Central memory CD4-positive, alpha-beta T cell (primary cell): ENCODE measurements at regions not wholly inside any gene's neighbourhood (a gene's known extent, or its start where the extent isn't known, plus 50 kb on each side); places are given as distances from the start of the nearest gene placed in this dataset.
"Not testable (repeated sequence)": the region's sequence is repeated elsewhere in the genome, so short reads cannot be mapped to it uniquely, and the experiment has no call there.

Experiments
- DNase-seq: peaks from one replicate; pipeline ENCODE4 v3.0.0; 2022

- not testable (repeated sequence) for DNase-seq
These were observed 51.0 kb downstream of the NPIPB11 start for GRCh38 chr16:29355339-29356059.

DNA sequence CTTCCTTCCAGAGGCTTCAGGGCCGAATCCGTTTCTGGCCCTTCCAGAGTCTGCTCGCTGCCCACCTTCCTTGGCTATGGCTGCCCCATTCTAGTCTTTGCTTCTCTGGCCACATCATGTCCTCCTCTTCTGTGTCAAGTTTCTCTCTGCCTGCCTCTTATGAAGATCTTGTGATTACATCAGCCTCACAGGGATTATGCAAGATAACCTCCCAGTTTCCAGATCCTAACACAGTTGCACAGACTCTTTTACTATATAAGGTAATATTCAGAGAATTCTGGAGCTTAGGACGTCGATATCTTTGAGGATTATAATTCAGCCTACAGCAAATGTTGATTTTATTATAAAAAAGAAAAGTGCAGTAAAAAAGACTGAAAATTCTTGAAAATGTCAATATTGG is 52.1 kb downstream of the NPIPB11 start:
- DNase-seq: not testable (repeated sequence)

GRCh38 chr16:29352617-29352999 is 53.9 kb downstream of the NPIPB11 start:
- DNase-seq: not testable (repeated sequence)

DNA sequence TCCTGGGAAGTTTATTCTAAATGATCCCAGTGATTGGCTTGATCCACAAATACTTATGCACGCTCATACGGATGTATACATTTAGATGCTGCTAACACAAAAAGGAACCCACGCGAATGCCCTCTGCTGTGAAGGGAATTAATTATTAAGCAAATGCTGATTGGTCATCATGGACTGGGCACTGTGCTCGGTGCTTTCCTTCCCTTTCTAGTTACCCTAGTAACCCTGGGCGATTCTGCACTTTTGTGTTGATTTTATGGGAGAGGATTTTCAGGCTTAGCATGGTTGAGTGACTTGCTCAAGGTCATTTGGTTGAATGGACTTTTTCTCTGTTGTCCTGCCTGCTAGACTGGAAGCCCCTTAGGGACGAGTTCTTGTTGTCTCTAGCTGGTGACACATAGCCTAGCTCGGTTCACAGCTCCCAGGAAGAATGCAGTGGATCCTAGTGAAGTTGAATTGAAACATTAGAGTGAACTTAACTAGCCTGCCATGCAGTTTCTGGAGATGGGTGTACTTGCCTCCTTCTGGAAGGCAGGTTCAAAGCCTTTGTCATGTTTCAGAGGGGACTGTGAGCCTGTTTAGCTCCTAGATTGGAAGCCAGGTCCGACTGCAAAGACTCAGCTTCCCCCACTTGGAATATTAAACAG is 54.4 kb downstream of the NPIPB11 start:
- not testable (repeated sequence) for DNase-seq

GRCh38 chr16:29351271-29351969 is 55.1 kb downstream of the NPIPB11 start:
- DNase-seq: not testable (repeated sequence)

GRCh38 chr16:29349966-29350365 is 56.5 kb downstream of the NPIPB11 start:
- DNase-seq: not testable (repeated sequence)

DNA sequence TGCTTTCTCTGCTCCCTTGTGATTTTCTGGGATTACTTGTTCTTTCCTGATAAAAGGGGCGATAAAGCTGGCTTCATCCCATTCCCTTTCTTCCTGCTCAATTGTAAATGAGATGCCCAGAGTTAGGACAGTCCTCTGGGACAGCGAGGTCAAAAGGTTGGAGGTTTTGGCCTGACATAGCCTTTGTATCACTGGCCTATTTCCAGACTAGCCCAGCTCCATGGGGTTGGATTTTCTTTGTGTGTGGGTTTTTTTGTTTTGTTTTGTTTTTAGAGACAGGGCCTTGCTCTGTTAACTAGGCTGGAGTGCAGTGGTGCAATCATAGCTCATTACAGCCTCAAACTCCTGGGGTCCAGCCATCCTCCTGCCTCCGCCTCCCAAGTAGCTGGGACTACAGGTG is 57.8 kb downstream of the NPIPB11 start:
- DNase-seq: not testable (repeated sequence)

DNA sequence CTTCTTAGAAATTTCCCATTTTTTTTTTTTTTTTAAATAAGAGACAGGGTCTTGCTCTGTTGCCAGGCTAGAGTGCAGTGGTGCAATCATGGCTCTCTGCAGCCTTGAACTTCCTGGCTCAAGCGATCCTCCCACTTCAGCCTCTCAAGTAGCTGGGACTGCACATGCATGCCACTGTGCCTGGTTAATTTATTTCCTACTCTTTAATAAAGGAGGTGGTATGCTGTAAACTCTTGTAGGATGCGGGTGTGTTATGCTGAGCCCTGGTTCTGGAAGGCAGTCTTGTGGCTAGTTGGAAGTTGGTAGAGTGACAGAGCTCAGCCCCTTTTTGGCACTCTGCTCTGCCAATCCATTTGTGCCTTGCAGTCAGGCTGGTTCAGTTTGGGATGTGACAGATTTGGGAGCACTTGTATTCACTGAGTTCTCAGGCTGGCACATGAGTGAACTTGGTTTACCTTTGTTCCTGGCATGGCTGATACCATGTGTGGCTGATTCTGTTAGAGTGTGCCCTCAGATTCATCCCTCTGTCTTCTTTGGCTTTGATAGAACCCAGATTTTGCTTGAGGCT is 58.3 kb downstream of the NPIPB11 start:
- DNase-seq: not testable (repeated sequence)

- not testable (repeated sequence) for DNase-seq
These were observed 59.5 kb downstream of the NPIPB11 start for GRCh38 chr16:29346796-29347580.

DNA sequence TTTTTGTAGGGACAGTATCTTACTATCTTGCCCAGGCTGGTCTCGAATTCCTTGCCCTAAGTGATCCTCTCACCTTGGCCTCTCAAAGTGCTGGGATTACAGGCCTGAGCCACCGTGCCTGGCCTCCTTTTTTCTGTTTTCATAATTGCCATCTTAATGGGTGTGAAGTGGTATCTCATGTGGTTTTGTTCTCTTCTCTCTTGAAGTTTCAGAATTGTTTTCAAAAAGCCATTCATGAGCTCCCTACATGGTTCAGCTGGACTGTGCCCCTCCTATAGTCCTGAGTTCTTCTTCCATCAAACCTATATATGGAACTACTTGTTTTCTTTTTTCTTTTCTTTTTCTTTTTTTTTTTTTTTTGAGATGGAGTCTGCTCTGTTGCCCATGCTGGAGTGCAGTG is 60.3 kb downstream of the NPIPB11 start:
- not testable (repeated sequence) for DNase-seq

- not testable (repeated sequence) for DNase-seq
These were observed 63.6 kb downstream of the NPIPB11 start for GRCh38 chr16:29342937-29343336.

GRCh38 chr16:29340779-29341438 is 65.6 kb downstream of the NPIPB11 start:
- not testable (repeated sequence) for DNase-seq

DNA sequence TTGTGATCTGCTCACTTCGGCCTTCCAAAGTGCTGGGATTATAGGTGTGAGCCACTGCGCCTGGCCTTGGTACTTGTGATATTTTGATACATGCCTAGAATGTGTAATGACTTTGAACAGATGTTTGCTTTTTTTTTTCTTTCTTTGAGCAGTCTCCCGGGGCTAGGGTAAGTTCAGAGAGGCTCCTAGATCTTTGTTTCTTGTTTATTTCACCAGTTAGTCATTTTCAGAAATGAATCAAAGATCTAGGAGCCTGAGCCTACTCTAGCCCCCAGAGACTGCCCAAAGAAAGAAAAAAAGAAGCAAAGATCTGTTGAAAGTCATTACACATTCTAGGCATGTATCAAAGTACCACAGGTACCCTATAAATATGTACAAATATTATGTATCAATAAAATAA is 66.3 kb downstream of the NPIPB11 start:
- not testable (repeated sequence) for DNase-seq

- not testable (repeated sequence) for DNase-seq
These were observed 67.5 kb downstream of the NPIPB11 start for GRCh38 chr16:29338821-29339700.

DNA sequence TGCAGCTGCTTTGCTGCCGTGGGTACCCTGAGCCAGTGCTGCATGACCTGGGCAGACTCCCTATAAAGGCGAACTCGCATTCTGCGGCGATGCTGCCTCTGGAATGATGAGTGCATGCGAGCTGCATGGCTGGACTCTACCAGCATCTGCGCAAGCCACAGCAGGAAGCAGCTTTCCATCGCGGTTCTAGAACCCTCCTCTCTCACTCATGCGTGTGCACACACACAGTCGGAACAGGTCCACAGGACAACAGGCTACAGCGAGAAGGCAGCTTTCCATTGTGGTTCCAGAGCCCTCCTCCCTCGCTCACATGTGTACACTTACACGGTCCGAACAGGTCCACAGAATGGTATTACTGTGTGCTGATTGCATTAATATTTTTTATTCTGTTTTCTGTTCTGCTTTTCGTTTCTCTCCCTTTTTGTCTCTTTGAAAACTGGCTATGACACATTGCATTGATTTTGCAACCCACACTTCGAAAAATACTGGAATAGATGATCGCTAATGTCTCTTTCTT is 69.1 kb downstream of the NPIPB11 start:
- not testable (repeated sequence) for DNase-seq

DNA sequence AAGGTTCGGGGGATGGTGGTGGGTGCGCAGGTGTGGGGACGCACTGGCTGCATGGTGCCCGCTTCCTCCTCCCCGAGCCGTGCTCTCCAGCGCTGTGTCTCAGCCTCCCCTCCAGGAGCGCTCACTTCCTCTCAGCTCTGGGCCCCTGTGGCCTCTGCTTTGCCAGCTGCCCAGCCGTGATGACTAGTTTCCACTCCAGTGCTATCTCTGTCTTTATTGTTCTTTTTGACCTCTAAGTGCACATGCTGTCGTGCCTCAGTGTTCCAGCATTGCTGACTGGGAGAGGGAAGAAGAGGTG is 71.0 kb downstream of the NPIPB11 start:
- not testable (repeated sequence) for DNase-seq

DNA sequence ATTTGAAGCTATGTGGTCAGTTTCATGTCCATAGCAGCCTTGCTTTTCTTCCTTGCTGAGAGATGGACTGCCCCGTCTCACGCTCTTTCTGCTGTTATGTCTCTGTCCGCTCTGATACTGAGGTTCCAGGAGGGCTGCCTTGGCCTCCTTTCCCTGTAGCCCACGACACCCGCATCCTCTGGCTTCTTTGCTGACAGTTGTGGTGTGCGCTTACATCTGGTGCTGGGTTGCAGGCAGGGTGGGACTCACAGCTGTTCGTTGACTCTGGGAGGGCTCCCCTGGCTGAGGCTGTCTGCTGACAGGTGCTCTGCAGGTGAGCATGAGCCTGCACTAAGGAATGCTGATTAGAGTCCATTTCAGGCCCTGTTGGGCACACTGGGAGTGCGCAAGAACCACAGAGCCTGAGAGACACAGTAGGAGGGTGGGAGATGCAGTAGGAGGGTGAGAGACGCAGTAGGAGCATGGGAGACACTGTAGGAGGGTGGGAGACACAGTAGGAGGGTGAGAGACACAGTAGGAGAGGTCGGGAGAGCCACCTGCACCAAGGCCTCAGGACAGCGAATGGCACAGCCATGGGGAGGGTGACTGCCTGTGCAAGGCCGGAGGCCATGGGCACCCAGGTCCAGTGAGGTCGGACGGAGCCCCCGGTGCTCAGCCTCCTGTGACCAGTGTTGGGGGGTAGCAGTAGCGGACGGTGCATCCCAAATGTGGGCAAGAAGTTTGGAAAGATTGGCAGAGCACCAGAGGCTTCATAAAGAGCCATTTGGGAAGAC is 71.5 kb downstream of the NPIPB11 start:
- DNase-seq: not testable (repeated sequence)

DNA sequence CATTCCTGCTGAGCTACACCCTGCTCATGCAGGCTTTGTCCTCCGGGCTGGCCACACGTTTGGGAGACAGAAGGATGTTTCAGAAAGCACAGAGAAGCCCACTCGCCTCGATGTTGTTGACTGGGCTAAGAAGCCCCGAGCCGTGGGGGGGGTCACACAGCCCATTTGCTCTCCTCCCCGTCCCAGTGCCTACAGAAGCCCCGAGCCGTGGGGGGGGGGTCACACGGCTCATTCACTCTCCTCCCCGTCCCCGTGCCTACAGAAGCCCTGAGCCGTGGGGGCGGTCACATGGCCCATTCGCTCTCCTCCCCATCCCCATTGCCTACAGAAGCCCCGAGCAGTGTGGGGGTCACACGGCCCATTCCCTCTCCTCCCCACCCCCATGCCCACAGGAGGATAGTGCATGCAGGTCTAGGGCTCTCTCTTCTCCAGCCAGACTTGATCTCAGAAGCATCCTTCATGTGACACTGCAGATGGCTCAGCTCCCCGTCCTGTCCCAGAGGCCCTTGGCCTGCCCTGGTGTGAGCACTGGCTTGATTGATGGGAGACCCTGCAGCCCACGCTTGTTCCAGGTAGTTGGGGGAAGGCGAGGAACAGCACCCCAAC is 72.9 kb downstream of the NPIPB11 start:
- DNase-seq: not testable (repeated sequence)

DNA sequence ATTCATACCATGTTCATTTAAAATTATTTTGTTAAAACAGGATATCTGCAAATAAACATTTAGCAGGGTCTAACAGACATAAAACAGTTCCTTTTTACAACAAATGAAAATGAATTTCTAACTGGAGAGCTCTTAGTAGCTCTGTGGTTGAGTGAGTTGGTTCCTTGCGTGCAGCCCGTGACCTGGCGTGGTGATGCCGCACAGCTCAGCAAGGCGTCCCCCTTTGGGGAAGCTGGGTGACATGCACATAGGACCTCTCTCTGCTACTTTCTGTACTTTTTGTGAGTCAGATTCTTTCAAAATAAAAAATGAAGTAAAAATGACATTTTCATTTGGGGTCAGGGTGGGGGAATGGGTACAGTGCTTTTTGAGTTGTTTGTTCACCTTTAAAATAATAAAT is 75.9 kb downstream of the NPIPB11 start:
- not testable (repeated sequence) for DNase-seq

- not testable (repeated sequence) for DNase-seq
These were observed 78.0 kb downstream of the NPIPB11 start for GRCh38 chr16:29328528-29328927.
